Testis (tissue), 2 donors: ENCODE measurements at regions not wholly inside any gene's neighbourhood (a gene's known extent, or its start where the extent isn't known, plus 50 kb on each side); places are given as distances from the start of the nearest gene placed in this dataset.

Experiments used
- DNase-seq: peaks from one replicate; pipeline ENCODE4 v3.0.0-alpha.2; 2019
- H3K27ac ChIP-seq, 2 donors: fragments of 200-600 bp; sonication (generic); one replicate each; pipeline ENCODE4 v1.5.1; 2019
- H3K27me3 ChIP-seq: fragments of 200-600 bp; sonication (generic); one replicate; pipeline ENCODE4 v1.5.1; 2019
- H3K36me3 ChIP-seq: fragments of 200-600 bp; sonication (generic); one replicate; pipeline ENCODE4 v1.5.1; 2017; ENCODE audit warnings: low read depth; ENCODE audit errors: missing control alignments
- H3K4me1 ChIP-seq: fragments of 200-600 bp; sonication (generic); one replicate; pipeline ENCODE4 v1.5.1; 2019
- H3K4me3 ChIP-seq, 2 donors: fragments of 200-600 bp; sonication (generic); one replicate each; pipeline ENCODE4 v1.5.1; 2017 to 2019
- H3K9me3 ChIP-seq: fragments of 200-600 bp; sonication (generic); one replicate; pipeline ENCODE4 v1.5.1; 2017
- POLR2A ChIP-seq: fragments of 450-650 bp; IDR thresholded peaks from one replicate; pipeline ENCODE4 v1.6.1; 2017; ENCODE audit warnings: antibody characterized with exemption, mild to moderate bottlenecking, moderate library complexity
- WGBS, 2 donors: methylation state at CpG; one replicate each; pipeline ENCODE4 v1.1.5; 2018; 5-methylcytosine and 5-hydroxymethylcytosine counted together
- intact Hi-C: fragments of 100-400 bp; cut with DNase I; formaldehyde crosslinking; loops from one replicate; pipeline ENCODE4 v1.15.1; 2023; ENCODE audit warnings: low total_unique reads
- TF ChIP-seq, protein P1 (sequence below), 3 experiments: fragments of 450-650 bp in 2 of 3; fragments of 200-600 bp in 1 of 3; sonication (generic) in 1 of 3; IDR thresholded peaks; one replicate each; pipeline ENCODE4 v1.5.1; 2016 to 2019; ENCODE audit warnings: antibody characterized with exemption in 3 of 3, mild to moderate bottlenecking in 2 of 3, moderate library complexity in 1 of 3

DNA sequence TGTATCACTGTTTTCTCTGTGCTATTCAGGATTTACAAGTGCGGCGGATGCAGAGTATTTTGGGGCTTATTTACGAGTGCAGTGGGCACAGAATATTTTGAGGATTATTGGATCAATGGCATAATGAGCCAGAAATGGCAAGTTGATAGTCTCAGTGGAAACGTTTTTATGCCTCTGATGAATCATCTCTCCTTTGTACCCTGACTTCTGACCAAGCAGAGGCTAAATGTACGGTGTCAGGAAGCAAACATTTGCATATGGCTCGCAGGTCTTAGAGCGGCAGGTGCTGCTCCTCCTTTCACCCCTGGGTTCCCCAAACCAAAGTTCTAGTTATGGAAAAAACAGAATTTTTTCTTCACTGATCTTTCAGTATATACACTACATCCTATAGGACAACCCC, 94.5 kb downstream of the LIG4 start:
- H3K4me3 ChIP-seq = peak overlapping the region in 1 of 2 donors; percentile 17
- no peak for DNase-seq
- H3K4me1 ChIP-seq = no peaks in the 10 kb centered on the region
- no peaks in the 10 kb centered on the region for H3K9me3 ChIP-seq
- 48 to 66% methylated on average over 7 of the region's 7 CpGs for WGBS, 2 donors
- TF ChIP-seq POLR2A = no peak
- TF ChIP-seq, protein P1, sequence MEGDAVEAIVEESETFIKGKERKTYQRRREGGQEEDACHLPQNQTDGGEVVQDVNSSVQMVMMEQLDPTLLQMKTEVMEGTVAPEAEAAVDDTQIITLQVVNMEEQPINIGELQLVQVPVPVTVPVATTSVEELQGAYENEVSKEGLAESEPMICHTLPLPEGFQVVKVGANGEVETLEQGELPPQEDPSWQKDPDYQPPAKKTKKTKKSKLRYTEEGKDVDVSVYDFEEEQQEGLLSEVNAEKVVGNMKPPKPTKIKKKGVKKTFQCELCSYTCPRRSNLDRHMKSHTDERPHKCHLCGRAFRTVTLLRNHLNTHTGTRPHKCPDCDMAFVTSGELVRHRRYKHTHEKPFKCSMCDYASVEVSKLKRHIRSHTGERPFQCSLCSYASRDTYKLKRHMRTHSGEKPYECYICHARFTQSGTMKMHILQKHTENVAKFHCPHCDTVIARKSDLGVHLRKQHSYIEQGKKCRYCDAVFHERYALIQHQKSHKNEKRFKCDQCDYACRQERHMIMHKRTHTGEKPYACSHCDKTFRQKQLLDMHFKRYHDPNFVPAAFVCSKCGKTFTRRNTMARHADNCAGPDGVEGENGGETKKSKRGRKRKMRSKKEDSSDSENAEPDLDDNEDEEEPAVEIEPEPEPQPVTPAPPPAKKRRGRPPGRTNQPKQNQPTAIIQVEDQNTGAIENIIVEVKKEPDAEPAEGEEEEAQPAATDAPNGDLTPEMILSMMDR (IDR thresholded peaks at IDR 0.05) = no peak
- H3K27me3 ChIP-seq = no peaks in the 10 kb centered on the region
- H3K36me3 ChIP-seq = no peaks in the 10 kb centered on the region
- intact Hi-C loops = no loop called here
- no peak overlapping the region for H3K27ac ChIP-seq

DNA sequence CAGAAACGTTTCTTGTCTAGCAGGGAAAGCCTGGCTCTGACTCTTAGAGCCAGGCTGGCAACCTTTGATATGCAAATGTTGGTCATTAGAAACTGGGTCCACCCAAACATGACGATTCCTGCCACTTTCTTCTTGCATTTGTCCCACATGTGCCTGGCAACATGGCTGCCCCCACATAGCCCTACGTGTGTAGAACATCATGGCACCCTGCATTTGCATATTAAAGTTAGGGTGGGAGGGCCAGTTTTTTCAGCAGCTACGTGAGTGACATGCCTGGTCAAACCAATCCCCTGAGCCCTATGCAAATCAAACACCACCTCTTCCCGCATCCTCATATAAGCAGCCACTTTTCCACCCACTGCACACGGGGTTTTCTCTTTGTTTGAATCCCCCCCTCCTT, 95.0 kb downstream of the LIG4 start:
- no peaks in the 10 kb centered on the region for H3K9me3 ChIP-seq
- H3K36me3 ChIP-seq = no peaks in the 10 kb centered on the region
- peak overlapping the region in 1 of 2 donors; percentile 17 for H3K4me3 ChIP-seq
- no peaks in the 10 kb centered on the region for H3K4me1 ChIP-seq
- intact Hi-C loops = no loop called here
- 42 to 57% methylated on average over 6 of the region's 6 CpGs for WGBS, 2 donors
- H3K27ac ChIP-seq = no peak overlapping the region
- H3K27me3 ChIP-seq = no peaks in the 10 kb centered on the region
- DNase-seq = no peak
- no peak for TF ChIP-seq POLR2A
- TF ChIP-seq, protein P1 (IDR thresholded peaks at IDR 0.05) = no peak

DNA sequence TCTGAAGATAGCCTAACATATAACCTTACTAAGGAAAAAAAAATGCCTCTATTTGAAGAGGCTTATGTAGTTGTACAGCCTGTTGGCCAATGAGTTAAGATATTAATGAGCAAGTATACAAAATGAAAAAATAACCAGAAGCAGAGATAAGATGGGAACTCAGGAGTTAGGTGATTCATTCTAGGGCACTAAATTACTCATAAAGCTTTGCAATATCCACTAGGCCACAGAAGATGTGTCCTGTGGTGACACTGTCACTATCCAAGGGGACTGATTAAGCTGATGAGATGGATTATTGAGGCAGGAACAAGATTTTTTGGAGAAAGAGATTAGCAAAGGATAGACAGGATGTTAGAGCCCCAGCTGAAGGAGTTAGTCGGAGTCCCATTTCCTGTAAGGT, 99.6 kb downstream of the LIG4 start:
- H3K9me3 ChIP-seq = no peaks in the 10 kb centered on the region
- TF ChIP-seq, protein P1 (IDR thresholded peaks at IDR 0.05) = no peak
- no peak for TF ChIP-seq POLR2A
- no peak overlapping the region for H3K4me3 ChIP-seq
- intact Hi-C loops = no loop called here
- H3K36me3 ChIP-seq = no peaks in the 10 kb centered on the region
- H3K4me1 ChIP-seq = no peaks in the 10 kb centered on the region
- no peak overlapping the region for H3K27ac ChIP-seq
- DNase-seq = no peak
- H3K27me3 ChIP-seq = no peaks in the 10 kb centered on the region
- 50 to 79% methylated on average over 1 of the region's 1 CpG for WGBS, 2 donors

DNA sequence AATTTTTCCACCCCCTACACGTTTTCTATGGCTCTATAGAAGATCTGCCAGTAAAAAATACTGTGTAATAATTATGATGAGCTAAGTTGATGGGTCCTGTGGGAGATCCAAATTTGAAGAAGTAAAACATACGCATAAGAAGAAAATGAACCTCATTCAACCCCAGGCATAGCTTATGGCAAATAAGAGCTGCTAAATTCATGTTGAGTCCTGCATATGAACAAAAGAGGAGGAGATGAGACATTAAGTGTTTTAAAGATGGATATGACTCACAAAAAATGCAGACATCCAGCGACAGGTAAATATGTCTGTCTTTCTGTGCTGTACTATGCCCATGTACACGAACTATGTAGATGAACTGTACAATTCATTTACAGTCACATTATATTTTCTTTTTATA, 101.9 kb downstream of the LIG4 start:
- TF ChIP-seq, protein P1 (IDR thresholded peaks at IDR 0.05) = no peak
- TF ChIP-seq POLR2A = no peak
- WGBS, 2 donors = 68 to 70% methylated on average over 4 of the region's 4 CpGs

DNA sequence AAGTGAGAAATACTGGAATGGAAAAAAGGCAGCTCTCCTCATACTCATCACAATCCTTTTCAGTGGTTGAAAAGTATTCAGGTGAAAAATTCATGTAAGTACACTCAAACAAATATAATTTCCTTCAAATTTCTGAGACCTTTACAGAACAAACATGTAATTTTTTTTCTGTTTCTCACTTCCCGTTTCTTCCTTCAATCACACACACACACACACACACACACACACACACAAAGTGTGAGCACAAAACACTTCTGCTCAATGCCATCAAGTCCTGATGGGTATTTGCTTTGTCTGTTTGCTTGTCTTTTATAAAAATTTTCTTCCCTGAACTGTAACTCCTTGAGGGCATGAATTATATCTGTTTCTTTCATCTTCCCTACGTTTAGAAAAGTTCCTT, 110.6 kb downstream of the LIG4 start:
- Histone ChIP-seq H3K4me3 (no peak overlapping the region), H3K27me3 (no peaks in the 10 kb centered on the region), H3K27ac (no peak overlapping the region), H3K9me3 (no peaks in the 10 kb centered on the region), H3K36me3 (no peaks in the 10 kb centered on the region), H3K4me1 (no peaks in the 10 kb centered on the region)
- intact Hi-C loops = no loop called here
- 49 to 78% methylated on average over 2 of the region's 2 CpGs for WGBS, 2 donors
- no peak for DNase-seq
- no peak for TF ChIP-seq POLR2A
- TF ChIP-seq, protein P1 (IDR thresholded peaks at IDR 0.05) = no peak

More for the DNA sequence above, 101.9 kb downstream of the LIG4 start:
- no peak overlapping the region for H3K4me3 ChIP-seq
- H3K27ac ChIP-seq = no peak overlapping the region
- DNase-seq = no peak
- no peaks in the 10 kb centered on the region for H3K27me3 ChIP-seq
- H3K36me3 ChIP-seq = no peaks in the 10 kb centered on the region
- intact Hi-C loops = no loop called here
- H3K9me3 ChIP-seq = no peaks in the 10 kb centered on the region
- no peaks in the 10 kb centered on the region for H3K4me1 ChIP-seq
